HG02759 (cell line): ENCODE measurements at regions not wholly inside any gene's neighbourhood (a gene's known extent, or its start where the extent isn't known, plus 50 kb on each side); places are given as distances from the start of the nearest gene placed in this dataset.

ENCODE experiments used
- ATAC-seq: cut with Tn5 transposase; IDR thresholded peaks from one replicate; pipeline ENCODE4 v1.9.1; 2021; ENCODE audit warnings: mild to moderate bottlenecking, moderate library complexity; ENCODE audit not compliant: unreplicated experiment

DNA sequence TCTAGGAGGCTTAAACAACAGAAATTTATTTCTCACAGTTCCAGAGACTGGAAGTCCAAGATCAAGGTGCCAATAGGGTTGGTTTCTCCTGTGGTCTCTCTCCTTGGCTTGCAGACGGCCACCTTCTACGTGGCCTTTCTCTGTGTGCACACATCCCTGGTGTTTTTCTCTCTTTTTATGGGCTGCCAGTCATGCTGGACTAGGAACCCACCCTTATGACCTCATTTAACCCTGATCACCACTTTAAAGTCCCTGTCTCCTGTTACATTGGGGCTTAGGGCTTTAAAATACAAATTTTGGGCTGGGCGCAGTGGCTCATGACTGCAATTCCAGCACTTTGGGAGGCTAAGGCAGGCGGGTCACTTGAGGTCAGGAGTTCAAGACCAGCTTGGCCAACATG lies 157.1 kb downstream of the TLE1 start:
- ATAC-seq: no peak

DNA sequence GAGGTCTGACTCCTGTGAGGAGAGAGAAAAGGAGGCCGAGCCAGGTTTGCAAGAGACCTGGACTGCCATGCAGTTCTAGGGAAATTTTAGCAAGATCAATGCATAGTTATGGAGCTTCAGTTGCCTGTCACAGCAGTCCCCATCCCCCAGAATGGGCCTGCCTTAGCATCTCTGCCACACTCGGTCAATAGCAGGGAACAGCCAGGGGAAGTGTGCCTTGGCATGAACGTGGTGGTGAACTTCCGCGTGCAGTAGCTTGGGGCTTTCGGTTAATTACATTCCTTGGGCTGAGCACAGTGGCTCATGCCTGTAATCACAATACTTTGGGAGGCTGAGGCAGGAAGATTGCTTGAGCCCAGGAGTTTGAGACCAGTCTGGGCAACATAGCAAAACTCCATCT lies 157.8 kb downstream of the TLE1 start:
- no peak for ATAC-seq

DNA sequence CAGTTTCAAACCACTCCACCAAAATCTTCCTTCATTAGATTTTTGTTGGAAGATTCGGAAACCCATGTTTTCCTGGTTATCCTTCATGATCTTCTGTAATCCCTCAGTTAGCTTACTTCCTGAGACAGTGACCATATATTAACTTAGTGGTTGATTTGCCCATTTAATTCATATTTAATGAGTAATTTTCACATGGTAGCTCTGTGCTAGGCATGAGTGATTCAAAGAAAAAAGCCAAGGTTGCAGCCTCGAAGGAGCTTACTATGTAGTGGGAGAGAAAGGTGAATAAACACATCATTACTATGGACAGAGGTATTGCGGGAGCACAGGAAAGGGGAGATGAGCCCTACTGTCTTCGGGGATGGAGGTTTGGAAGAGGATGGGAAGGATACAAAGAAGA lies 158.5 kb downstream of the TLE1 start:
- ATAC-seq: no peak

DNA sequence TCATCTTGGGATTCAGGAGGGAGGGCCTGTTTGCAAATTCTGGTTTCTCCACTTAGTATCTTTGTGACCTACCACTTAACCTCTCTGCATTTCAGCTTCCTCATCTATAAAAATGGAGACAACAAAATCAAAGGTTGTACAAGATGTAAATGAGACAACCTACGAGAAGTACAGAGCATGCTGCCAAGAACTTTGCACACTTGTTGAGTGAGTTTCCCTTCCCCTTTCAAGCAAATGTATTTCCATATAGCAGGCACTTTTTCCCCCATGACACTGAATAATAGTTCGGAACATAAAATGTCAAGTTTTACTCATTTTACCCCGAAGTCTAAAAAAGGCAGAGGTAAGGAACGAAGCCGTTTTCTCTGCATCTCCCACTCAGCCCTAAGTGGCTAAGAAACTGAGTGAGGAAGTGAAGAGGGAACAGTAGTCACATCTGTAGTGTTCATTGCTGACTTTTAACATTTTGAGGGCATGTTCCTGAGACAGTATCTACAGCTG lies 159.0 kb downstream of the TLE1 start:
- ATAC-seq: no peak

DNA sequence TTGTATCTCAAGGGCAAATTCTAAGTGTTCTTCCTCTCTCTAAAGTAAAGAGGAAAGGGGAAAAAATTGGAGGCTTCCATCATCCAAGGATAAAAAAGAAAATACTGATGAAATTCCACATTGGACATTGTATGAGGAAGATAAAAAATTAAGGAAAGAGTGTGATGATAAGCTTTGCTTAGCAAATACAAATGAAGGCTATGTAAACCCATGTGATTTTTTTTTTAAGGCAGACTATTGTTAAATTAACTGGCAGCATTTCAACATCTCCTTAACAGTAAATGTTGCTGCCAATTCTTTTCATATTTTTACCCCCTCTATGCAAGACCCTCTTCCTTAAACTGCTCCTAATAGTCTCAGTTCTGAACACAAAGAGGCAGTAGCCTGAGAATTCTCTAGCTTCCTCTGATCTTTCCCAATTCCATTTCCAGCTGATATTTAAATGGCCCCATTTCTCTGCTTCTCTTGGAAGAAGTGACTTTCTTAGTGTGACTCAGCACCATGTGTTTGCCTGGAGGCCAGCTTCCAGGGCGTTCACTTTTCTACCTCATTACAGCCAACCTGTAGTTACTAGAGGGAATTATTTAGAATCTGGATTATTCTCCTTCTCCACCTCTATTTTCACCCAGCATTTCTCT lies 159.7 kb downstream of the TLE1 start:
- no peak for ATAC-seq

DNA sequence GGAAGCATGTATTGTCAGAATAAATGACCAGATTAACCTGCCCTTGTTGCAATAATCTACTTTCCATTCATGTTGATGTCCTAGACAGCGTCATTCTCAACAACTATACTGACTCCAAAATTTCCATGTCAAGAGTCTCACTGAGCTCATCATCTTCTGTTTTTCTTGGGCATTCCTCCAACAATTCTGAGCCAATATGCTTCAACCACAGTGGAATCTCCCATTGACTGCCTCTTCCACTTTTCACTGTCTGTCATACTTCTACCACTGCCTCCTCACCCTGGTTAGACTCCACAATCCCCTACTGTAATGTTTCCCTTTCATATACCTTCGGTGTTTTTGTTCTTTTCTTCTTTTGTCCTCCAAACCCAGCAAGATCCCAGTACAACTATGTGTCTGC lies 162.8 kb downstream of the TLE1 start:
- ATAC-seq: no peak

DNA sequence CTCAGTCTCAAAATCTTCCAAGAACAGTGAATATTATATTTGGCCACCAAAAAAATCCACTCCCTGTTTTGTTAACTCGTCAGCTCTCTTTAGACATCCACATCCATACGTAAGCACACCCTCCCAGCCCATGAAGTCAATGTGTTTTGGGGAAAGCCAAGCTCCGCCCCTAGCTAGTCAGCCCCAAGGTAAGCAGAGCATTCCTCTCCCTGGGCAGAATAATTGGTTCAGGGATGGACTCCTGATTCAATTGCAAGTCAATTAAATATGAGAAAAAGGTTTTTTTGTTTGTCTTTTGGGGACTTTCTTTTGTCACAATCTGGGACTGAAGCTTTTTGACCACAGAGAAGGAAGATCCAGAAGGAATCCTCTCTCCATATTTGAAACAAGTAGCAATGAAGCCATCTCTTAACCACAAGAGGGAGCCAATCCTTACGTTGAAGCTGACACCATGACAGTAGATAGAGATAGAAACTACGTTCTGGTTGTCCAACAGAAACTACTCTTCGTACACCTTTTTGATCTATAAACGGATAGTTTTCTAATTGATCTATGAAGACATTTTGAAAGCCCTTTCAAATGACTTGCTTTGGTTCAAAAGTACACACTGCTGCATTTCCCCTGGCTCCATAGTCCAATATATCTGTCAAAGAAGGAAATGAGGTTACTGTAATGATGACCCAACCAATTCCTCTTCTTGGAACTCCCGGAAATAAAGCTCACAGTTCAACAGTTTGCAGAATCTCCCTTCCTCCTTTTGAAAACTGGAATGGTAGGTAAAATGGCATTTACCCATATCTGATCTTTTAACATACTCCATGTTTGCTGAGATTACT lies 166.4 kb downstream of the TLE1 start:
- peak; percentile 71 for ATAC-seq

DNA sequence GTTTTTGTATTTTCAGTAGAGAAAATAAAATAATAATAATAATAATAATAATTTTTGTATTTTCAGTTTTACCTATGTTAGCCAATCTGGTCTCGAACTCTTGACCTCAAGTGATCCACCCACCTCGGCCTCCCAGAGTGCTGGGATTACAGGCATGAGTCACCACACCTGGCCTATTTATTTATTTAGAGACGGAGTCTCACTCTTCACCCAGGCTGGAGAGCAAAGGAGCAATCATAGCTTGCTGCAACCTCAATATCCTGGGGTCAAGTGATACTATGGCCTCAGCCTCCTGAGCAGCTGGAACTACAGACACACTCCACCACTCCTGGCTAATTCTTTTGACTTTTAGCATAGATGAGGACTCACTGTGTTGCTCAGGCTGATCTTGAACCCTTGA lies 167.5 kb downstream of the TLE1 start:
- no peak for ATAC-seq

DNA sequence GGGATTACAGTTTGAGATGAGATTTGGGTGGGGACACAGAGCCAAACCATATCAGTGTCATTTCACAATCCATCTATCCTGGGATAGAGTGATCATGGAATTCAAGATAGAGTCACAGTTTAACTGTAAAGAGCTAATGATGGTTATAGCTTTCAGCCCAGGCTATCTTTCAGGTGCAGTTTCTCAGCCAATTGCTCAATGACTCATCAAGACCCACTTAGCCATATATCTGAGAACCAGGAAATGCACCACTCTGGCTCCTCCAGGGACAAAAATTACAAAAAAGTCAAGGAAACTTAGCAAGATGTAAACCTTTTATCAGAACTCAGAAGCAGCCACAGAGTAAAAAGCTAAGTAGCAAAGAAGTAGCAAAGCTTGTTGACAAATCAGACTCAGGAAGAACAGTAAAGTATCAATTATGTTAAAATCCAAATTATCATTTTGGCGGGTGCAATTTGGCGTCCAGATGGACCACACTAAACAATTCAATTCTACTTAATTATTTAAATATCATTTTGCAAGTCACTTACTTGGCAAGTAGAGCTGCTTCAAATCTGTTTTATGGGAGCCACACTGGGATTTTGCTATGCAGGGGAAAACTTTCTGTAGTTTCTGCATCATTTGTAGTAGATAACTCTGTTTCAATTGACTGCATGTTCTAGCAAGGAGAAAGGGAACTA lies 169.4 kb downstream of the TLE1 start:
- no peak for ATAC-seq

DNA sequence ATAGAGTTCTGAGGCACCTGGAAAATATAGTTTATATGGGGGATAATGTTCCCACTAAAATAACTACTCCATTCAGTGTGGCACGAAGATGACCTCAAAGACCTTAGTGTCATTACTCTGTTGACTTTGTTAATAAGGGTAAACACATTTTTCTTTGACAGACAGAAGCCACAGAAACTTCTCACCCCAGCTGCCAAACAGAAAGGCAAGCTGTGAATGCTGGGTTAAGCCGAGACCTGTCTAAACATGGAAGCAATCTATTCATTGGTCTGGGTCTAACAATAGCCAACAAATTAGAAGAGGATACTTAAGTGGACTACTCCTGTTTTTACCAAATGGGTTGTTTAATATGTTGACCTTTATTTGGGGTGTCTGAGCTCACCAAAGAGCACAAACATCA lies 171.4 kb downstream of the TLE1 start:
- no peak for ATAC-seq

DNA sequence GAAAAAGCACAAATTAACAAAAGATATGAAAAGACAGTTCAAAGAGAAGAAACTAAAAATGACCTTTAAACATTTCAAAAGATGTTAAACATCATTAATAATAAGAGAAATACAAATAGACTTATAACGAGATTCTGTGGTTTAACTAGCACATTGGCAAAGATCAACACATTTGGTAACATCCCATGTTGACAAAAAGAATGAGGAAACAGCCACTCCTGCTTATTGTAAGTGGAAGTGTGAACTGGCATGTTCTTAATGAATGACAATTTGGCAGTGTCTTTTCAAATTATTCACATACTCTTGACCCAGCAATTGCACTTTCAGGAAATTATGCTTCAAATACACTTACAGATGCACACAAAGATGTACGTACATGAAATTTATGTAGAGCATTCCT lies 176.3 kb downstream of the TLE1 start:
- ATAC-seq: no peak

DNA sequence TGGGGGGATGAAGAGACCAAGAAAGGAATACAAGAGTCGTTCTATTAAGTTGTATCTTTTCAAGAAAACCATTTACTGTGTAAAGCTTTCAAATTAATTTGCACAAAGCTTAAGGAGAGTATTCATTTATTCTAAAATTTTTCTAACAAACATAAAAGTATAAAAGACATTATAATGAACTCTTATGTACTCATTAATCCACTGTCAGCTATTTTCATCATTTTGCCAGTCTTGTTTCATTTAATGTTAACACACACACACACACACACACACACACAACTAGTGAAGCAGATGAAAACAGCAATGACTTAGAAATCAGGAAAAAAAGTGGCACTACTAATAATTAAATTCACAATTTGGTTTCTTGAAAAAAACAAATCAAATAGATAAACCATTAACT lies 176.7 kb downstream of the TLE1 start:
- no peak for ATAC-seq

DNA sequence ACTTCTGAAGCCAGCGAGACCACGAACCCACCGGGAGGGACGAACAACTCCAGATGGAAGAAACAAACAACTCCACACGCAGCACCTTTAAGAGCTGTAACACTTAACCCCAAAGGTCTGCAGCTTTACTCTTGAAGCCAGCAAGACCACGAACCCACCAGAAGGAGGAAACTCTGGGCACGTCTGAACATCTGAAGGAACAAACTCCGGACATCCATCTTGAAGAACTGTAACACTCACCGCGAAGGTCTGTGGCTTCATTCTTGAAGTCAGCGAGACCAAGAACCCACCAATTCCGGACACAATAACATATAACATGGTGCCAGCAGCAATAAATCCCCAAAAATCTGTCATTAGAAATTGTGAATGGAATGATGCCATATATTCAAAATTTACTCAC lies 180.9 kb downstream of the TLE1 start:
- ATAC-seq: no peak

DNA sequence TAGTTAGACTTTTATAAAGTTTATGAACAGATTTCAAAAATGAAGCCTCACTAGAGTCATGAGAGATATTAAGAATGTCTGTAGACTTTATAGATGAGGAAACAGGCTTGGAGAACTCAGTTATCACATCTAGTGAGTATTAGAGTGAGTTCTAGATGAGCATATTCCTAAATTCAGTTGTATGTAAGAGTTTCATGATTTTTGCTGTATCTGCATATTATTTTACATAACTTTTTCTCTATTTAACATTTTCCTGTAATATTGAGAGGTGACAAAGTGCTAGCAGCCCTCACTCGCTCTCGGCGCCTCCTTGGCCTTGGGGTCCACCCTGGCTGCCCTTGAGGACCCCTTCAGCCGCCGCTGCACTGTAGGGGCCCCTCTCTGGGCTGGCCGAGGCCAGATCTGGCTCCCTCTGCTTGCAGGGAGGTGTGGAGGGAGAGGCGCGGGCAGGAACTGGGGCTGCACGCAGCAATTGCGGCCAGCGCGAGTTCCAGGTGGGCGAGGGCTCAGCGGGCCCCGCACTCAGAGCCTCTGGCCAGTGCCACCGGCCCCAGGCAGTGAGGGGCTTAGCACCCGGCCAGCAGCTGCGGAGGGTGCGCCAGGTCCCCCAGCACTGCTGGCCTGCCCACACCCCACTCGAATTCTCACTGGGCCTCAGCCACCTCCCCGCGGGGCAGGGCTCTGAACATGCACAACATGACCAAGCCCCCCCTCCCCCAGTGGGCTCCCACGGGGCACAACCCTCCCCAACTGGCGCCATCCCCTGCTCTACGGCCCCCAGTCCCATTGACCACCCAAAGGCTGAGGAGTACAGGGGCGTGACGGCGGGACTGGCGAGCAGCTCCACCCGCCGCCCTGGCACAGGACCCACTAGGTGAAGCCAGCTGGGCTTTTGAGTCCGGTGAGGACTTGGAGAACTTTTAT lies 182.1 kb downstream of the TLE1 start:
- no peak for ATAC-seq

DNA sequence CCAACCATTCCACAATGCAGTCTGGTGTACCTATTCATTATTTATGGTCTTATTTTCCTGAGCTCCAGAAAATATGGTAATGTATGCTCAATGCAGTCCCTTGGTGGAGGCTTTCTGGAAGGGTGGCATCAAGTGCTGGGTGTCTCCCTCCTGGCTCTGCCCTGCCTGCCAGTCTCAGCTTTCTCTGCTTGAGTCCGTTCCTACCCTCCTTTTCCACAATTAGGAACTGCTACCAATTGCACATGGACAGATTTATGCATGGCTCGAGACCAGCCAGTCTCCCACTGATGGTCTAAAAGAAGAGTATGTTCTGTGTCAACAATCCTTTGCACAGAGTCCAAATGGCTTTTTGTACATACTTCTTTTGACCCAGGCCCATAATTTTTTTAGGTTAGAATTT lies 189.8 kb downstream of the TLE1 start:
- ATAC-seq: no peak

DNA sequence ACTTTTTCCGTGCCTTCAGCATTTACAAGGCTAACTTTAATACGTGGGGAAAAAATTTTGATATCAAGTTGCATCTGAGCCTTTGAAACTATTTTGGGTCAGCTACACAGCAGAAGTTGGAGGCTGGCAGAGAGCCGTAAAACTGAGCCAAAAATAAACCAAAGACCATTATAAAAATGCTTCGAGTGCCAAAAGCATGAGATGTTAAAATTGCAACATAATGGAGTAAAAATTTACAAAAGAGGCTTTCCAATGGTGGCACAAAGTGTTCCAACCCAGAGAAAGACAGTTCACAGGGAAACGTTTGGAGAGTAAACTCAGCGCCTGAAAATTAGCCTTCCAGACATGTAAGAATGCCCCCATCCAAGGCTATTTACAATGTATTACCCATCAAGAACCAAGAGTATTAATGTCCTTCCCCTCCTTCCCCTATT lies 190.3 kb downstream of the TLE1 start:
- no peak for ATAC-seq

DNA sequence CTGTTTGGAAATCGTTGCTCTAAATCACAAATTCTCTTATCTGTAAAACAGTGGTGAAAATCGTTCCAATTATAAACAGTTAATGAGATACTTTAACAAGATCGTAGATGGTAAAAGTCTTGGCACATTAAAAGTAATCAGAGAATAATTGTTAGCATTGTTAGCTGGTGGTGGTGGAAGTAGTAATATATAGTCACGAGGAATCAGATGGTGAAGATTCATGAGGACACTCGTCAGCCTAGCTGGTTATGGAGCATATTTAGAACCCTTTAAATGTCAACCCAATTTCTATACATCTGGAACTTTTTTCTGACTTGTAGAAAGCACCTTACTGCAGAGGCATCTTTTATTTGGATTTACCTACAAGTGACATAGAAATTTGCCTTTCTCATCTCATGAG lies 190.8 kb downstream of the TLE1 start:
- ATAC-seq: no peak

DNA sequence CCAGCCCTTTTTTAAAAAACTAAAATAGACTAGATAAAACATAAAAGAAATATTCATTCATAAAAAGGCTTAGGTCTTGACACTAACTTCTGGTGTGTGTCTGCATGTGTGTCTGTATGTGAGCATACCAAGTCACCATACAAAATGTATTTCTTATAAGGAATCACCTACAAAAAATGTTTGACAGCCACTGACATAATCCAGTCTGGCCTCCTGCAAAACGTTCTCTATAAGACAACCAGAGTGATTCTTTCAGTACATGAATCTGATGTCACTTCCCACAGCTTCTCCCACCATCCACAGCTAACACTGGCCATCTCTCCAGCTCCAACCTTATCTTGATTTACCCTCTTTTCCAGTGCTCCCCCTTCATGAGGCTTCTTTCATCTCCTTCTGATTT lies 192.3 kb downstream of the TLE1 start:
- ATAC-seq: no peak

DNA sequence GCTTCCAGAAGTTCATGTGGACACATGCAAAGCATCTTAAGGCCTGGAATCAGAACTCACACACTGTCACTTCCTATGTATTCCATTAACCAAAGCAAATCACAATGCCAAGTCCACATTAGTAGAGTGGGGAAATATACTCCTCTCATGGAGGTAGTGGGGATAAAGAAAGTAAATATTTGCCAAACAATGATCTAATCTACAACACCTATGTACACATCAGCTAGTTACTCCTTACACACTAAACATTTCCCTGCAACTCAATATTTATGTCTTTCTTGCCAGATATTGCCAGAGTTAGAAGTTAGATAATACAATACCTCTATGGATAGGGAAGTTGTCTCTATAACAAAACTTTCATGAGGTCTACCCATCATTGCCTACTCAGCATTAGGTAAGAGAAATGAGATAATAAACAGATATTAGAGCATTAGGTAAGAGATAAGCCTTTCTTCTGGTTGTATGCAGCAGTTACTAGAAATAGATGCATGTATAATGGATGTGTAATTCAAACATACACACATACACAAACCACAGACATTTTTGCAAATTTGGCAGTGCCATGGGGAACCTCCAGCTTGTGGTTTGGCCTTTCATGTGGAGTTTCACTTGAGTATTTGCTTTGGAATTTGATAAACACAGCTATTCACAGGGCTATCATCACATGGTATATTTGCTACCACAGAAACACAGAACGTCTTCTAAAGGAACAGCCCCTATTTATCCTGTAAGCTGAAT lies 196.5 kb downstream of the TLE1 start:
- ATAC-seq: no peak
